Stimulated activated CD4-positive, alpha-beta T cell treated with anti-CD3 and anti-CD28 coated beads, Interleukin-15, amount 100 ng/mL, for 48 hours (primary cell): ENCODE measurements at regions not wholly inside any gene's neighbourhood (a gene's known extent, or its start where the extent isn't known, plus 50 kb on each side); places are given as distances from the start of the nearest gene placed in this dataset.

Source experiments
- DNase-seq, 2 donors: peaks; one replicate each; pipeline ENCODE4 v3.0.0-alpha.2; 2020; ENCODE audit warnings: low read depth in 2 of 2

GRCh38 chr1:87508247-87508787 is 179.6 kb downstream of the LMO4 start:
- DNase-seq = no peak

GRCh38 chr1:87510540-87510939 is 181.9 kb downstream of the LMO4 start:
- no peak for DNase-seq

GRCh38 chr1:87511449-87511848 is 182.8 kb downstream of the LMO4 start:
- DNase-seq = no peak

- no peak for DNase-seq
Observed at GRCh38 chr1:87512431-87512830, 183.8 kb downstream of the LMO4 start.

GRCh38 chr1:87513255-87513654 is 184.6 kb downstream of the LMO4 start:
- DNase-seq = no peak

GRCh38 chr1:87513966-87514660 is 185.4 kb downstream of the LMO4 start:
- no peak for DNase-seq

GRCh38 chr1:87515781-87516180 is 187.1 kb downstream of the LMO4 start:
- no peak for DNase-seq

- DNase-seq = no peak
Observed at GRCh38 chr1:87518794-87519193, 190.1 kb downstream of the LMO4 start.

GRCh38 chr1:87521452-87521851 is 192.8 kb downstream of the LMO4 start:
- no peak for DNase-seq

GRCh38 chr1:87523466-87523865 is 194.8 kb downstream of the LMO4 start:
- DNase-seq = no peak

- no peak for DNase-seq
Observed at GRCh38 chr1:87524021-87524754, 195.5 kb downstream of the LMO4 start.

GRCh38 chr1:87528754-87529517 is 200.3 kb downstream of the LMO4 start:
- no peak for DNase-seq

- no peak for DNase-seq
Observed at GRCh38 chr1:87530042-87530807, 201.5 kb downstream of the LMO4 start.

- DNase-seq = no peak
Observed at GRCh38 chr1:87535551-87535950, 206.9 kb downstream of the LMO4 start.

GRCh38 chr1:87539147-87539546 is 210.5 kb downstream of the LMO4 start:
- no peak for DNase-seq

GRCh38 chr1:87542697-87543096 is 214.0 kb downstream of the LMO4 start:
- no peak for DNase-seq

GRCh38 chr1:87549738-87550137 is 221.1 kb downstream of the LMO4 start:
- DNase-seq = no peak

GRCh38 chr1:87553511-87553910 is 224.8 kb downstream of the LMO4 start:
- DNase-seq = no peak

- DNase-seq = no peak
Observed at GRCh38 chr1:87555366-87555765, 226.7 kb downstream of the LMO4 start.

- no peak for DNase-seq
Observed at GRCh38 chr1:87556326-87556725, 227.6 kb downstream of the LMO4 start.

- no peak for DNase-seq
Observed at GRCh38 chr1:87558921-87559320, 230.2 kb downstream of the LMO4 start.

- no peak for DNase-seq
Observed at GRCh38 chr1:87560137-87560536, 231.5 kb downstream of the LMO4 start.
